ENCODE measurements at regions not wholly inside any gene's neighbourhood (a gene's known extent, or its start where the extent isn't known, plus 50 kb on each side); places are given as distances from the start of the nearest gene placed in this dataset.
"Not testable (repeated sequence)": the region's sequence is repeated elsewhere in the genome, so short reads cannot be mapped to it uniquely, and the experiment has no call there.

- no peak for DNase-seq
Observed at GRCh38 chr3:5035113-5035512, 55.9 kb downstream of the BHLHE40 start.

- DNase-seq = no peak
Observed at GRCh38 chr3:5035692-5036391, 56.6 kb downstream of the BHLHE40 start.

GRCh38 chr3:5036392-5036766 lies 57.1 kb downstream of the BHLHE40 start:
- DNase-seq = no peak

GRCh38 chr3:5036858-5037257 lies 57.6 kb downstream of the BHLHE40 start:
- no peak for DNase-seq

GRCh38 chr3:5039585-5039984 lies 60.3 kb downstream of the BHLHE40 start:
- no peak for DNase-seq

GRCh38 chr3:5041315-5041714 lies 62.1 kb downstream of the BHLHE40 start:
- no peak for DNase-seq

- no peak for DNase-seq
Observed at GRCh38 chr3:5045961-5046360, 66.7 kb downstream of the BHLHE40 start.

- no peak for DNase-seq
Observed at GRCh38 chr3:5047764-5048419, 68.7 kb downstream of the BHLHE40 start.

GRCh38 chr3:5051772-5052171 lies 70.3 kb upstream of the ARL8B start:
- no peak for DNase-seq

- no peak for DNase-seq
Observed at GRCh38 chr3:5052247-5052646, 69.8 kb upstream of the ARL8B start.

GRCh38 chr3:5053021-5053831 lies 68.9 kb upstream of the ARL8B start:
- no peak for DNase-seq

GRCh38 chr3:5054098-5054497 lies 68.0 kb upstream of the ARL8B start:
- no peak for DNase-seq

- not testable (repeated sequence) for DNase-seq
Observed at GRCh38 chr3:5054579-5054978, 67.5 kb upstream of the ARL8B start.

GRCh38 chr3:5055357-5056110 lies 66.6 kb upstream of the ARL8B start:
- DNase-seq = no peak

GRCh38 chr3:5056111-5056391 lies 66.0 kb upstream of the ARL8B start:
- no peak for DNase-seq

- no peak for DNase-seq
Observed at GRCh38 chr3:5057272-5057671, 64.8 kb upstream of the ARL8B start.

- DNase-seq = peak; percentile 20
Observed at GRCh38 chr3:5057857-5058324, 64.2 kb upstream of the ARL8B start.

- DNase-seq = no peak
Observed at GRCh38 chr3:5058471-5058951, 63.6 kb upstream of the ARL8B start.

- DNase-seq = no peak
Observed at GRCh38 chr3:5059782-5060181, 62.3 kb upstream of the ARL8B start.

GRCh38 chr3:5061218-5061569 lies 60.9 kb upstream of the ARL8B start:
- no peak for DNase-seq

- no peak for DNase-seq
Observed at GRCh38 chr3:5063724-5064123, 58.4 kb upstream of the ARL8B start.

GRCh38 chr3:5068531-5069050 lies 53.5 kb upstream of the ARL8B start:
- DNase-seq = no peak

GRCh38 chr3:5069627-5070026 lies 52.5 kb upstream of the ARL8B start:
- no peak for DNase-seq

All from occipital lobe (tissue), 1 donor.